RWPE1 (cell line): ENCODE measurements at regions not wholly inside any gene's neighbourhood (a gene's known extent, or its start where the extent isn't known, plus 50 kb on each side); places are given as distances from the start of the nearest gene placed in this dataset.

Experiments used
- CTCF ChIA-PET: fragments of 350-600 bp; sonication (Branson Sonifier 250); formaldehyde crosslinking; extraction: SDS; loops from one replicate; lab custom pipeline; 2021; lab: Yijun Ruan, JAX
- POLR2A ChIA-PET: fragments of 400-600 bp; formaldehyde crosslinking; extraction: SDS; loops from one replicate; lab custom pipeline; 2020; ENCODE audit warnings: antibody characterized with exemption; ENCODE audit not compliant: low non-redundant PET; lab: Yijun Ruan, JAX
- DNase-seq: peaks from one replicate; pipeline ENCODE4 v3.0.0; 2012; ENCODE audit warnings: low spot score
- H3K27ac ChIP-seq: fragments of 450-650 bp; 2 replicates; pipeline ENCODE4 v1.5.1; 2017
- TF ChIP-seq, protein P1 (sequence below): fragments of 450-650 bp; conservative IDR thresholded peaks from 2 replicates; pipeline ENCODE4 v1.5.1; 2017; ENCODE audit warnings: low read depth, mild to moderate bottlenecking

DNA sequence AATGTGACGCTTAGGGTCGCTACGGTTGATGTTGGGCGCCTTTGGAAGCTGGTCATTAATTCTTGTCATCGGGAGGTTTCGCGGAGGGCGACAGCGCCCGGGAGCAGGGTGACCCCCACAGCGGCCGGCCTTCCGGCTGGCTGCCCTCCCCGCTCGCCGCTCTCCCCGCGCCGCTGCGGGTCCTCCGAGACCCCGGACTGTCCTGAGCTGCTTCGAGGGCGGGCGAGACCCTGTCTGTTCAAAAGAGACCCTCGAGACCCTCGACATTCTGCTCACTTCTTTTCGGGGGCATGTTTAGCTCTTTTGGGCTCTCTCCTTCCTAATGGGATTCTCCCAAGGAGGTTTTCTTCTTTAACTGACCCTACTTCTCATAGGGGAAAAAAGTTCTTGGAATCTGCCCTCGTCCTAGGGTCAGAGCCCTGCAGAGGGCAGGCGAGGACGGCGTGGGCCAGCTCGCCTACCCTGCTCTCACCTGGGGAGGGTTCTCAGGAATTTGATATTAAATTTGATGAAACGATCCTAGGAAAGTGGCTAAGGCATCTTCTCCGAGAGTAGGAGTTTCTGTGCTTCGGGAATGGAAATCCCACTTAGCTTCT, 257.0 kb downstream of the OTUD1 start:
- no peak for DNase-seq
- CTCF ChIA-PET = interaction anchor here (0.6 kb wide), 1 partner anchor 411 kb away, joined by 4 read pairs; no protein-coding TSS in a partner anchor
- POLR2A ChIA-PET = no interaction called here
- TF ChIP-seq, protein P1, sequence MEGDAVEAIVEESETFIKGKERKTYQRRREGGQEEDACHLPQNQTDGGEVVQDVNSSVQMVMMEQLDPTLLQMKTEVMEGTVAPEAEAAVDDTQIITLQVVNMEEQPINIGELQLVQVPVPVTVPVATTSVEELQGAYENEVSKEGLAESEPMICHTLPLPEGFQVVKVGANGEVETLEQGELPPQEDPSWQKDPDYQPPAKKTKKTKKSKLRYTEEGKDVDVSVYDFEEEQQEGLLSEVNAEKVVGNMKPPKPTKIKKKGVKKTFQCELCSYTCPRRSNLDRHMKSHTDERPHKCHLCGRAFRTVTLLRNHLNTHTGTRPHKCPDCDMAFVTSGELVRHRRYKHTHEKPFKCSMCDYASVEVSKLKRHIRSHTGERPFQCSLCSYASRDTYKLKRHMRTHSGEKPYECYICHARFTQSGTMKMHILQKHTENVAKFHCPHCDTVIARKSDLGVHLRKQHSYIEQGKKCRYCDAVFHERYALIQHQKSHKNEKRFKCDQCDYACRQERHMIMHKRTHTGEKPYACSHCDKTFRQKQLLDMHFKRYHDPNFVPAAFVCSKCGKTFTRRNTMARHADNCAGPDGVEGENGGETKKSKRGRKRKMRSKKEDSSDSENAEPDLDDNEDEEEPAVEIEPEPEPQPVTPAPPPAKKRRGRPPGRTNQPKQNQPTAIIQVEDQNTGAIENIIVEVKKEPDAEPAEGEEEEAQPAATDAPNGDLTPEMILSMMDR = no peak
- no peak overlapping the region for H3K27ac ChIP-seq

DNA sequence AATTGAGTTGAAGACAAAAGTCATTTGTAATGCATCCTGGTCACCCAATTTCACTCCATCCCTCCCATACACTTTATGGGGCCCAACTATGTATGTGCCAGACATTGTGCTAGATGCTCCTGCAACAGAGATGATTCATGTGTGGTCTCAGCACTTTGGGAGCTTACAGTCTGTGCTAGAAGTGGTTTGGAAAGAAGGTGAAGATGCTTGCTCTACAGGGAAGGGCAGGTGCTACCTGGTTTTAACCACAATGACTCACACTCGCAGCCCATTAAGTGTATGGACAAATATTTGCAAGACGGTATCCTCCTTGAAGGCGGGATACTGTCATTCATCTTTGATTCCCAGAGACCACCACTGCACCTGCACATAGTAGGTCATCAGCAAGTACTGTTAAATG, 257.6 kb downstream of the OTUD1 start:
- H3K27ac ChIP-seq = no peak overlapping the region
- ChIA-PET POLR2A (no interaction called here), CTCF (interaction anchor here (0.6 kb wide), 1 partner anchor 412 kb away, joined by 4 read pairs; no protein-coding TSS in a partner anchor)
- no peak for DNase-seq
- TF ChIP-seq, protein P1 = no peak

DNA sequence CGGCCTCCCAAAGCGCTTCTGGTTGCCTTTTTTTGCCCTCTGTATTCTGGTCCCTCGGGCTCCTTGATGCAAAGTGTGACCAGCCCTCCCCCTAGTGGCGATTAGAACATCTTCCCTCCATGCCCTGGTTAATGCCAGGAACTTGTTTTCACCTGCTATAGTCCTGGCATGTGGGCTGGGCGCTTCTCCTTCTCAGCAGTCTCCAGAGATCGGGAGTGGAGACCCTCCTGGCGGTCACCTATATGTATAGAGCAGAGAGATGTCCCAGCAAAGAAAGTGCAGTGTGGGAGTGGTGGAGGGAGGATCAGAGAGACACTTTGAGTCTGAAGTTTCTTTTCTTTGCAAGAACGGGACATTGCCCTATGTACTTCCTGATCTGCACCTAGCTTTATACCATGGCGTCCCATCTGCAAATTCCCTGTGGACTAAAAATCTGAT, 264.1 kb downstream of the OTUD1 start:
- peak; percentile 59 for DNase-seq

DNA sequence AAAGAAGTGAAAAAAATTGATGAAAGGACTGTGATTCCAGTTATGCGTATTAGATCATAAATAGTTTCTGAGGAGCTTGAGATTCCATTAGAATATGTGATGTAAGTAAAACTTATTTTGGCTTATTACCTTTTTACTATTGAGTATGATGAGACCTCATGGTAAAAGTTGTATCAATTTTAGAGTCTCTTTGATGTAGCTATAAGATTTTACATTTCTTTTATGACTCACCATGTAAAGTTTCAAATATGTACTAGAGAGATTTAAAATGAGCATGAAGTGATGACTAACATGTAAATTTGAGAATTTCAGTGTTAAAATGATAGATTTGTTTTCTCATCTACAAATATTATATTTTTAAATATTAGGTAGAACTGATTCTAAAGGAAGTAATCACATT, 276.5 kb downstream of the OTUD1 start:
- POLR2A ChIA-PET = no interaction called here

More for the DNA sequence above, 264.1 kb downstream of the OTUD1 start:
- TF ChIP-seq, protein P1 = peak; percentile 80
- H3K27ac ChIP-seq = no peak overlapping the region
- POLR2A ChIA-PET = no interaction called here
- CTCF ChIA-PET = interaction anchor here (0.7 to 1.5 kb wide), 3 partner anchors 269 to 544 kb away, joined by 3 read pairs; no protein-coding TSS in a partner anchor

DNA sequence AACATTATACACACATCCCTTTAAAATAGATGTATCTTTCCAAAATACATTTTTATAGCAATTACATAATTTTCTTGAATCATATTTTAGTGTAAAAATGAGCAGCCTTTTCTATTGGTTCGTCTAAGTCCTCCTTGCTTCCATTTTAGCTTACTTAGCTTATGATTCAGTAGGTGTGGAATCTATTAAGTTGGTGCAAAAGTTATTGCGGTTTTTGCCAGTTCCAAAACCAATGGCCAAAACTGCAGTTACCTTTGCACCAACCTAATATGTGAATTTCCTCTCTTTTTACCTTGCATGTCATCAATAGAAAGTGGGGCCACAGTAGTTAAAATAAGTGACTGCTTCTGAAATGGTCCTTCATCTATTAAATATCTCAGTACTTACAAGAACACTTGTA, 279.0 kb downstream of the OTUD1 start:
- no peak for DNase-seq
- CTCF ChIA-PET = interaction anchor here (0.6 kb wide), 1 partner anchor 762 kb away, joined by 3 read pairs; no protein-coding TSS in a partner anchor
- TF ChIP-seq, protein P1 = no peak
- no peak overlapping the region for H3K27ac ChIP-seq
- POLR2A ChIA-PET = no interaction called here

More for the DNA sequence above, 276.5 kb downstream of the OTUD1 start:
- no peak overlapping the region for H3K27ac ChIP-seq
- TF ChIP-seq, protein P1 = no peak
- CTCF ChIA-PET = no interaction called here
- DNase-seq = no peak

DNA sequence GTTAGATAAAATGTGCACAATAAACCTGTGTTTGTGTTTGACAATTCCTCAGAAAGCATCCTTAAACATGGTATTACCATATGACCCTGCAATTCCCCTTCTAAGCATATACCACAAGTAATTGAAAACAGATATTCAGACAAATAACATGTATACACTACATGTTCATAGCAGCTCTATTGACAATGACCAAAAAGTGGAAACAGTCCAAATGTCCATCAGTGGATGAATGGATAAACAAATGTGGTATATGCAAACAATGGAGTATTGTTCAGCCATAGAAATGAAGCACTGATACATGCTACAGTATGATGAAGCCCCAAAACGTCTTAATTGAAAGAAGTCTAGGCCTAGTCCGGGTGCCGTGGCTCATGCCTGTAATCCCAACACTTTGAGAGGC, 280.1 kb downstream of the OTUD1 start:
- TF ChIP-seq, protein P1 = no peak
- DNase-seq = no peak
- CTCF ChIA-PET = no interaction called here
- no peak overlapping the region for H3K27ac ChIP-seq
- POLR2A ChIA-PET = no interaction called here
